HG02943 (cell line): ENCODE measurements at regions not wholly inside any gene's neighbourhood (a gene's known extent, or its start where the extent isn't known, plus 50 kb on each side); places are given as distances from the start of the nearest gene placed in this dataset.
"Not testable (repeated sequence)": the region's sequence is repeated elsewhere in the genome, so short reads cannot be mapped to it uniquely, and the experiment has no call there.

Source experiments
- ATAC-seq: cut with Tn5 transposase; IDR thresholded peaks from one replicate; pipeline ENCODE4 v1.9.1; 2021; ENCODE audit warnings: mild to moderate bottlenecking, low read depth, moderate library complexity; ENCODE audit not compliant: unreplicated experiment

- no peak for ATAC-seq
Measured at GRCh38 chr4:65007841-65008439, 598.7 kb upstream of the TECRL start.

GRCh38 chr4:64975177-64975576 is 565.9 kb upstream of the TECRL start:
- no peak for ATAC-seq

GRCh38 chr4:64969081-64969480 is 559.8 kb upstream of the TECRL start:
- ATAC-seq = no peak

GRCh38 chr4:64967286-64967685 is 558.0 kb upstream of the TECRL start:
- no peak for ATAC-seq

GRCh38 chr4:64960516-64960915 is 551.3 kb upstream of the TECRL start:
- ATAC-seq = no peak

- no peak for ATAC-seq
Measured at GRCh38 chr4:64940698-64941097, 531.4 kb upstream of the TECRL start.

- no peak for ATAC-seq
Measured at GRCh38 chr4:64935469-64936001, 526.3 kb upstream of the TECRL start.

- ATAC-seq = no peak
Measured at GRCh38 chr4:64911846-64912245, 502.6 kb upstream of the TECRL start.

GRCh38 chr4:64903986-64904385 is 494.7 kb upstream of the TECRL start:
- ATAC-seq = no peak

- ATAC-seq = no peak
Measured at GRCh38 chr4:64899563-64899962, 490.3 kb upstream of the TECRL start.

GRCh38 chr4:64899030-64899429 is 489.8 kb upstream of the TECRL start:
- not testable (repeated sequence) for ATAC-seq

GRCh38 chr4:64897683-64898082 is 488.4 kb upstream of the TECRL start:
- no peak for ATAC-seq

GRCh38 chr4:64895031-64895430 is 485.8 kb upstream of the TECRL start:
- ATAC-seq = no peak

GRCh38 chr4:64893205-64893604 is 484.0 kb upstream of the TECRL start:
- no peak for ATAC-seq

GRCh38 chr4:64889906-64890610 is 480.8 kb upstream of the TECRL start:
- no peak for ATAC-seq

- ATAC-seq = no peak
Measured at GRCh38 chr4:64883087-64883807, 474.0 kb upstream of the TECRL start.

GRCh38 chr4:64882311-64883086 is 473.2 kb upstream of the TECRL start:
- no peak for ATAC-seq

GRCh38 chr4:64880557-64880956 is 471.3 kb upstream of the TECRL start:
- ATAC-seq = no peak

- ATAC-seq = no peak
Measured at GRCh38 chr4:64876021-64876420, 466.8 kb upstream of the TECRL start.

GRCh38 chr4:64870558-64870957 is 461.3 kb upstream of the TECRL start:
- no peak for ATAC-seq

- ATAC-seq = no peak
Measured at GRCh38 chr4:64857815-64858214, 448.6 kb upstream of the TECRL start.
